ENCODE measurements at regions not wholly inside any gene's neighbourhood (a gene's known extent, or its start where the extent isn't known, plus 50 kb on each side); places are given as distances from the start of the nearest gene placed in this dataset.

DNA sequence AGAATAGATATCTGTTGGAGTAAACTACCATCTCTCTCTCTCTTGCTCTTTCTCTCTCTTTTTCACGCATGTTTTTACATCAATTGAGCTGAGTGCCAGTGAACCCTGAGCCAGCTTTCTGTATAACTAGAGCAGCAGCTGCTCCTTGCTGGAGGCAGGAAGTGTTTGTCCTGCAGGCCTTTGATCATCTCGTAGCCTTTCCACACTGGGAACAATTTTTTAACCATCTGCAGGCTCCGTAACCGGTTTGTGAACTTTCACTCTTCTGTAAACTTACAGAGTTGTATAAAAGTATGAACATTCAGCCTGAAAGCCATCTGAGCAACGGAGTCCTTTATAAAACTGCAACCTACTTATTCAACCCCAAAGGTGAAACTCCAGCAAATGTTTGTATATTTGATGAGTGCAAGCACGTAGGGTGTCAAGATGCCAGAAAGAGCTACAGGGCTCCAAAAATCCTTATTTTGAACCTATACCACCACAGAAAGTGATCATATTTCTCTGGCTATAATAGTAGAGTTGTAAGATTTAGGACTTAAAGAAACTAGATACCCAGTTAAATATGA lies 162.8 kb upstream of the NFE2L3 start:
- TF ChIP-seq, protein P1, sequence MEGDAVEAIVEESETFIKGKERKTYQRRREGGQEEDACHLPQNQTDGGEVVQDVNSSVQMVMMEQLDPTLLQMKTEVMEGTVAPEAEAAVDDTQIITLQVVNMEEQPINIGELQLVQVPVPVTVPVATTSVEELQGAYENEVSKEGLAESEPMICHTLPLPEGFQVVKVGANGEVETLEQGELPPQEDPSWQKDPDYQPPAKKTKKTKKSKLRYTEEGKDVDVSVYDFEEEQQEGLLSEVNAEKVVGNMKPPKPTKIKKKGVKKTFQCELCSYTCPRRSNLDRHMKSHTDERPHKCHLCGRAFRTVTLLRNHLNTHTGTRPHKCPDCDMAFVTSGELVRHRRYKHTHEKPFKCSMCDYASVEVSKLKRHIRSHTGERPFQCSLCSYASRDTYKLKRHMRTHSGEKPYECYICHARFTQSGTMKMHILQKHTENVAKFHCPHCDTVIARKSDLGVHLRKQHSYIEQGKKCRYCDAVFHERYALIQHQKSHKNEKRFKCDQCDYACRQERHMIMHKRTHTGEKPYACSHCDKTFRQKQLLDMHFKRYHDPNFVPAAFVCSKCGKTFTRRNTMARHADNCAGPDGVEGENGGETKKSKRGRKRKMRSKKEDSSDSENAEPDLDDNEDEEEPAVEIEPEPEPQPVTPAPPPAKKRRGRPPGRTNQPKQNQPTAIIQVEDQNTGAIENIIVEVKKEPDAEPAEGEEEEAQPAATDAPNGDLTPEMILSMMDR (IDR thresholded peaks at IDR 0.05; ENCODE audit: borderline replicate concordance, extremely low read depth, low read length, poor library complexity, severe bottlenecking) = no peak
- no peak for TF ChIP-seq EZH2 (IDR thresholded peaks at IDR 0.05; ENCODE audit: borderline replicate concordance, low read depth, low read length, severe bottlenecking)
